ENCODE measurements at regions not wholly inside any gene's neighbourhood (a gene's known extent, or its start where the extent isn't known, plus 50 kb on each side); places are given as distances from the start of the nearest gene placed in this dataset.

DNA sequence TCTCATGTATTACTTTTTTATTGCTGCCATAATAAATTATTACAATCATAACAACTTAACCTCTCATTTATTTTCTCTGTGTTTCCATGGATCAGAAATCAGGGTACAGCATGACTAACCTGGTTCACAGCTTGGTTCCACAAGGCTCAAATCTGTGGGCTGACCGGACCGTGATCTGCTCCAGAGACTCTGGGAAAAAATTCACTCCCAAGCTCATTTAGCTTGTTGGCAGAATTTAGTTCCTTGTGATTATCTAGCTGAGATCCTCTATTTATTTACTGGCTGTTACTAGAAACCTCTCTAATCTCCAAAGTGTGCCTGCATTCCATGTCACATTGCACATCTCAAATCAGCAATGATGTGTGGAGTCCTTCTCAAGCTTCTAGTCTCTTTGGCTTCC lies 386.6 kb downstream of the DIPK2A start:
- H3K9me3 ChIP-seq = no peaks in the 10 kb centered on the region
- H3K27ac ChIP-seq = no peak overlapping the region
- no peak overlapping the region for H3K4me3 ChIP-seq
- H3K4me1 ChIP-seq (ENCODE audit: control insufficient read depth in 1 of 2, low read depth in 2 of 2) = no peaks in the 10 kb centered on the region
- ATAC-seq (ENCODE audit: insufficient number of reproducible peaks, low FRiP score, low read depth) (no peak), DNase-seq (ENCODE audit: low spot score) (no peak)
- H3K36me3 ChIP-seq = no peaks in the 10 kb centered on the region
- TF ChIP-seq, protein P1, sequence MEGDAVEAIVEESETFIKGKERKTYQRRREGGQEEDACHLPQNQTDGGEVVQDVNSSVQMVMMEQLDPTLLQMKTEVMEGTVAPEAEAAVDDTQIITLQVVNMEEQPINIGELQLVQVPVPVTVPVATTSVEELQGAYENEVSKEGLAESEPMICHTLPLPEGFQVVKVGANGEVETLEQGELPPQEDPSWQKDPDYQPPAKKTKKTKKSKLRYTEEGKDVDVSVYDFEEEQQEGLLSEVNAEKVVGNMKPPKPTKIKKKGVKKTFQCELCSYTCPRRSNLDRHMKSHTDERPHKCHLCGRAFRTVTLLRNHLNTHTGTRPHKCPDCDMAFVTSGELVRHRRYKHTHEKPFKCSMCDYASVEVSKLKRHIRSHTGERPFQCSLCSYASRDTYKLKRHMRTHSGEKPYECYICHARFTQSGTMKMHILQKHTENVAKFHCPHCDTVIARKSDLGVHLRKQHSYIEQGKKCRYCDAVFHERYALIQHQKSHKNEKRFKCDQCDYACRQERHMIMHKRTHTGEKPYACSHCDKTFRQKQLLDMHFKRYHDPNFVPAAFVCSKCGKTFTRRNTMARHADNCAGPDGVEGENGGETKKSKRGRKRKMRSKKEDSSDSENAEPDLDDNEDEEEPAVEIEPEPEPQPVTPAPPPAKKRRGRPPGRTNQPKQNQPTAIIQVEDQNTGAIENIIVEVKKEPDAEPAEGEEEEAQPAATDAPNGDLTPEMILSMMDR (IDR thresholded peaks at IDR 0.05) = no peak
- no peaks in the 10 kb centered on the region for H3K27me3 ChIP-seq (replicated peaks; ENCODE audit: insufficient read depth)

GRCh38 chr3:144361002-144361401 lies 389.4 kb downstream of the DIPK2A start:
- Histone ChIP-seq H3K27me3 (replicated peaks; ENCODE audit: insufficient read depth) (no peaks in the 10 kb centered on the region), H3K27ac (no peak overlapping the region), H3K36me3 (no peaks in the 10 kb centered on the region), H3K9me3 (no peaks in the 10 kb centered on the region), H3K4me3 (no peak overlapping the region), H3K4me1 (ENCODE audit: control insufficient read depth in 1 of 2, low read depth in 2 of 2) (no peaks in the 10 kb centered on the region)
- ATAC-seq (ENCODE audit: insufficient number of reproducible peaks, low FRiP score, low read depth) = no peak
- no peak for DNase-seq (ENCODE audit: low spot score)
- TF ChIP-seq, protein P1 (IDR thresholded peaks at IDR 0.05) = no peak

DNA sequence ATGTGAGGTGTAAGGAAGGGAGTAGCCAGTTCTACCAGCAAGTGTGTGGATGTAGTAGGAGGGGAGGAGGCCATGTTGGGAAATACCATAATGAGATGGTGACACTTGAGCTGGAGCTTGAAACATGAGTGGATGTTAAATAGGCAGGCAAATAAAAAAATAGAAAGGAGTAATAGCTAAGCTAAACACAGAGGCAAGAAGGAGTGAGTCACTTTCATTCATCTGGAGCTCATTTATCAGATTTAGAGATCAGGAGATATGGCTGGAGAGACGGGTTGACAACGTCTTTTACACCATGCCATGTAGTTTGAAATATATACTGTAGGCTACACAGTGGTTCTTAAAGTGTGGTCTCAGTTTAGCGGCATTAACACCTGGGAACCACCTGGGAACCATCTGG lies 390.5 kb downstream of the DIPK2A start:
- Histone ChIP-seq H3K4me1 (ENCODE audit: control insufficient read depth in 1 of 2, low read depth in 2 of 2) (no peaks in the 10 kb centered on the region), H3K27me3 (replicated peaks; ENCODE audit: insufficient read depth) (no peaks in the 10 kb centered on the region), H3K9me3 (no peaks in the 10 kb centered on the region), H3K27ac (no peak overlapping the region), H3K4me3 (no peak overlapping the region), H3K36me3 (no peaks in the 10 kb centered on the region)
- ATAC-seq (ENCODE audit: insufficient number of reproducible peaks, low FRiP score, low read depth) (no peak), DNase-seq (ENCODE audit: low spot score) (no peak)
- TF ChIP-seq, protein P1 (IDR thresholded peaks at IDR 0.05) = no peak

DNA sequence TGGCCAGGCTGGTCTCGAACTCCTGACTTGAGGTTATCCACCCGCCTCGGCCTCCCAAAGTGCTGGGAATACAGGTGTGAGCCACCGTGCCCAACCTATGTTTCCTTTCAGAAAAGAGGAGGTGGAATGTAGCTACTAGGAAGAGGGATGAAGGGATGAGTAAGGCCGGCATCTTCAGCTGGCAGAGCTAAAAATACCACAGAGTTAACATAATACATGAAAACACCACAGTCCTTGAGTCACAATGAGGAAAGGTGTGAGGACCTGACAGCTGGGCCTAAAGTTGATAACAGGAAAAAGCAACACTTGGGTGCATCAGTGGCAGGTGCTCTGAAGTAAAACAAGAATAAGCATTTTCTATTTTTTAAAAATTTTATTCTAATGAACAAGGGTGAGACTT lies 392.2 kb downstream of the DIPK2A start:
- Histone ChIP-seq H3K4me1 (ENCODE audit: control insufficient read depth in 1 of 2, low read depth in 2 of 2) (no peaks in the 10 kb centered on the region), H3K36me3 (no peaks in the 10 kb centered on the region), H3K9me3 (no peaks in the 10 kb centered on the region), H3K4me3 (no peak overlapping the region), H3K27ac (no peak overlapping the region), H3K27me3 (replicated peaks; ENCODE audit: insufficient read depth) (no peaks in the 10 kb centered on the region)
- TF ChIP-seq, protein P1 (IDR thresholded peaks at IDR 0.05) = no peak
- no peak for DNase-seq (ENCODE audit: low spot score)
- ATAC-seq (ENCODE audit: insufficient number of reproducible peaks, low FRiP score, low read depth) = no peak

DNA sequence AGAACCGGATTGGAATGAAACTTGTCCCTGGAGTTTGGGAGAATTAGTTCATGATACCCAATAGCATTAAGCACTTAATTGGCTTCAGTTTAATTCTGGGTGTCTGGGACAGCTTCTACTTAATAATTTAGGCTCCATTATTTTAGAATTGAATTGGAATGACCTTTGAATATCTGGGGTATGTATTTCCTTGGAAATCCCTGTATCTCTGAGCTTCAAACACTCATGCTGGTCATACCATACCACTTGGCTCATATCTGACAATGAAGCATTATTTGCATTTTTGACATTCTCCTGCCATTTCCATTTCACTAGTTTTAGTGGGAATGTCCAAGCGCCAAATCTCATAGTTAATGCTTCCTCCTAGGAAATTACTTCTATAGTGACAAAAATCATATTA lies 393.1 kb downstream of the DIPK2A start:
- TF ChIP-seq, protein P1 (IDR thresholded peaks at IDR 0.05) = no peak
- no peak for ATAC-seq (ENCODE audit: insufficient number of reproducible peaks, low FRiP score, low read depth)
- H3K9me3 ChIP-seq = no peaks in the 10 kb centered on the region
- no peak for DNase-seq (ENCODE audit: low spot score)
- H3K4me3 ChIP-seq = no peak overlapping the region
- no peak overlapping the region for H3K27ac ChIP-seq
- H3K4me1 ChIP-seq (ENCODE audit: control insufficient read depth in 1 of 2, low read depth in 2 of 2) = no peaks in the 10 kb centered on the region
- H3K36me3 ChIP-seq = no peaks in the 10 kb centered on the region
- no peaks in the 10 kb centered on the region for H3K27me3 ChIP-seq (replicated peaks; ENCODE audit: insufficient read depth)
